NCI-H1694 treated with DMSO at 0.1 percent for 48 hours (cell line): ENCODE measurements at regions not wholly inside any gene's neighbourhood (a gene's known extent, or its start where the extent isn't known, plus 50 kb on each side); places are given as distances from the start of the nearest gene placed in this dataset.

Experiments used
- DNase-seq: peaks from one replicate; lab custom pipeline; 2025; lab: John Stamatoyannopoulos, UW

GRCh38 chr15:95497634-95498033 is 832.9 kb upstream of the NR2F2 start:
- DNase-seq, result no peak

- no peak for DNase-seq
These were observed 831.5 kb upstream of the NR2F2 start for GRCh38 chr15:95498961-95499360.

- no peak for DNase-seq
These were observed 831.1 kb upstream of the NR2F2 start for GRCh38 chr15:95499397-95499796.

- DNase-seq, result no peak
These were observed 828.6 kb upstream of the NR2F2 start for GRCh38 chr15:95501865-95502264.

GRCh38 chr15:95503107-95503506 is 827.4 kb upstream of the NR2F2 start:
- no peak for DNase-seq

- DNase-seq, result no peak
These were observed 826.8 kb upstream of the NR2F2 start for GRCh38 chr15:95503640-95504225.

- no peak for DNase-seq
These were observed 818.8 kb upstream of the NR2F2 start for GRCh38 chr15:95511671-95512070.

GRCh38 chr15:95512906-95513305 is 817.6 kb upstream of the NR2F2 start:
- no peak for DNase-seq

GRCh38 chr15:95519887-95520286 is 810.6 kb upstream of the NR2F2 start:
- no peak for DNase-seq

GRCh38 chr15:95520511-95520910 is 810.0 kb upstream of the NR2F2 start:
- no peak for DNase-seq

- no peak for DNase-seq
These were observed 809.6 kb upstream of the NR2F2 start for GRCh38 chr15:95520922-95521321.

- DNase-seq, result no peak
These were observed 808.0 kb upstream of the NR2F2 start for GRCh38 chr15:95522533-95522932.

GRCh38 chr15:95528920-95529319 is 801.6 kb upstream of the NR2F2 start:
- no peak for DNase-seq

GRCh38 chr15:95536638-95537037 is 793.9 kb upstream of the NR2F2 start:
- DNase-seq, result no peak

- DNase-seq, result no peak
These were observed 791.8 kb upstream of the NR2F2 start for GRCh38 chr15:95538693-95539092.

GRCh38 chr15:95541301-95541700 is 789.2 kb upstream of the NR2F2 start:
- DNase-seq, result no peak

- DNase-seq, result no peak
These were observed 781.2 kb upstream of the NR2F2 start for GRCh38 chr15:95549168-95549738.

GRCh38 chr15:95550702-95551101 is 779.8 kb upstream of the NR2F2 start:
- DNase-seq, result no peak

- DNase-seq, result no peak
These were observed 774.3 kb upstream of the NR2F2 start for GRCh38 chr15:95556225-95556624.

GRCh38 chr15:95556866-95557225 is 773.7 kb upstream of the NR2F2 start:
- no peak for DNase-seq

- no peak for DNase-seq
These were observed 773.1 kb upstream of the NR2F2 start for GRCh38 chr15:95557226-95558046.

GRCh38 chr15:95558131-95558530 is 772.4 kb upstream of the NR2F2 start:
- no peak for DNase-seq

GRCh38 chr15:95558916-95559315 is 771.6 kb upstream of the NR2F2 start:
- DNase-seq, result no peak
